Endothelial cell of umbilical vein (primary cell): ENCODE measurements at regions not wholly inside any gene's neighbourhood (a gene's known extent, or its start where the extent isn't known, plus 50 kb on each side); places are given as distances from the start of the nearest gene placed in this dataset.

Experiments
- BruUV-seq: library from RNA; stranded (reverse); fragments of 400-500 nt; replicated peaks from 2 replicates; lab custom pipeline; 2021; lab: Mats Ljungman, UMichigan
- CTCF ChIA-PET: fragments of 300-600, 350-600 bp; sonication (Branson Sonifier 250); formaldehyde crosslinking; loops from one replicate; lab custom pipeline; 2021; ENCODE audit warnings: antibody characterized with exemption, inconsistent platforms; lab: Charles Lee
- POLR2A ChIA-PET: fragments of 300-600, 350-600 bp; sonication (Branson Sonifier 250); formaldehyde crosslinking; loops from one replicate; lab custom pipeline; 2021; ENCODE audit warnings: antibody characterized with exemption, inconsistent platforms; lab: Charles Lee
- DNase-seq: peaks from one replicate; pipeline ENCODE4 v3.0.0-alpha.2; 2011; ENCODE audit warnings: low read depth, low spot score
- FAIRE-seq: peaks from 2 replicates; lab custom pipeline; 2011; peaks lifted over from hg19 to GRCh38; lab: Jason Lieb, UNC
- H2AFZ ChIP-seq: 2 replicates; pipeline ENCODE4 v1.6.0; 2012; ENCODE audit warnings: low read depth, low read length, control low read depth, inconsistent platforms
- H3K27ac ChIP-seq: 2 replicates; pipeline ENCODE4 v1.5.1; 2011; ENCODE audit warnings: low read depth, mild to moderate bottlenecking, control low read depth, low read length, moderate library complexity; ENCODE audit not compliant: insufficient read depth
- H3K27me3 ChIP-seq, 2 experiments: 2 replicates each; pipeline versions ENCODE4 v1.6.0 to v1.6.1; 2011; ENCODE audit warnings: low read length in 2 of 2, mixed read lengths in 1 of 2; ENCODE audit not compliant: control insufficient read depth in 2 of 2, insufficient read depth in 2 of 2
- H3K36me3 ChIP-seq, 2 experiments: 2 replicates in 1 of 2; 3 replicates in 1 of 2; pipeline ENCODE4 v1.5.1; 2011; ENCODE audit warnings: low read length in 2 of 2, mild to moderate bottlenecking in 1 of 2, moderate library complexity in 1 of 2; ENCODE audit not compliant: control insufficient read depth in 2 of 2, insufficient read depth in 2 of 2; ENCODE audit errors: extremely low read depth in 1 of 2
- H3K4me1 ChIP-seq: 3 replicates; pipeline ENCODE4 v1.5.1; 2011; ENCODE audit warnings: mild to moderate bottlenecking, low read length; ENCODE audit not compliant: control insufficient read depth, insufficient read depth; ENCODE audit errors: extremely low read depth
- H3K4me2 ChIP-seq: 2 replicates; pipeline ENCODE4 v1.6.1; 2011; ENCODE audit warnings: low read length, control low read depth, mixed read lengths; ENCODE audit not compliant: insufficient read depth
- H3K4me3 ChIP-seq, 3 experiments: fragments of 200-600 bp in 1 of 3; sonication (generic), shearing (Covaris generic) in 1 of 3; replicated peaks in 1 of 3; 2 replicates each; pipeline ENCODE4 v1.5.1; 2011 to 2016; ENCODE audit warnings: control low read depth in 3 of 3, low read length in 3 of 3, mild to moderate bottlenecking in 2 of 3, inconsistent platforms in 1 of 3, low read depth in 1 of 3, moderate library complexity in 1 of 3; ENCODE audit not compliant: insufficient read depth in 1 of 3
- H3K79me2 ChIP-seq: 2 replicates; pipeline ENCODE4 v1.6.0; 2012; ENCODE audit warnings: low read length, inconsistent platforms; ENCODE audit not compliant: control insufficient read depth, insufficient read depth
- H3K9ac ChIP-seq: replicated peaks from 2 replicates; pipeline ENCODE3; 2011; ENCODE audit warnings: low read length, control low read depth; ENCODE audit not compliant: insufficient read depth; ENCODE audit errors: extremely low read depth
- H3K9me1 ChIP-seq: replicated peaks from 3 replicates; pipeline ENCODE4 v1.6.0; 2011; ENCODE audit warnings: mild to moderate bottlenecking, low read length; ENCODE audit not compliant: control insufficient read depth, insufficient read depth; ENCODE audit errors: extremely low read depth
- H3K9me3 ChIP-seq: replicated peaks from 2 replicates; pipeline ENCODE4 v1.5.1; 2012; ENCODE audit warnings: low read length, inconsistent platforms; ENCODE audit not compliant: control insufficient read depth, insufficient read depth
- H4K20me1 ChIP-seq: replicated peaks from 2 replicates; pipeline ENCODE3; 2011; ENCODE audit warnings: mild to moderate bottlenecking, low read length; ENCODE audit not compliant: control insufficient read depth, insufficient read depth; ENCODE audit errors: extremely low read depth
- EZH2 ChIP-seq: IDR thresholded peaks from 2 replicates; pipeline ENCODE4 v1.6.1; 2012; ENCODE audit warnings: borderline replicate concordance, low read depth, mild to moderate bottlenecking, moderate library complexity, low read length, inconsistent platforms; ENCODE audit not compliant: severe bottlenecking
- FOS ChIP-seq: IDR thresholded peaks from 2 replicates; pipeline ENCODE4 v1.6.1; 2011; ENCODE audit warnings: mild to moderate bottlenecking, low read length, moderate library complexity, borderline replicate concordance; ENCODE audit not compliant: insufficient read depth
- GATA2 ChIP-seq: IDR thresholded peaks from 2 replicates; pipeline ENCODE4 v1.7.0; 2011; ENCODE audit warnings: low read depth, mild to moderate bottlenecking, moderate library complexity, mixed read lengths, low read length; ENCODE audit not compliant: insufficient read length, insufficient read depth
- JUN ChIP-seq: IDR thresholded peaks from 2 replicates; pipeline ENCODE4 v1.6.1; 2011; ENCODE audit warnings: borderline replicate concordance, low read depth; ENCODE audit not compliant: insufficient read length, insufficient read depth
- MAX ChIP-seq: IDR thresholded peaks from 2 replicates; pipeline ENCODE4 v1.6.1; 2011; ENCODE audit not compliant: insufficient read depth, insufficient read length
- MYC ChIP-seq: IDR thresholded peaks from one replicate; pipeline ENCODE4 v1.6.1; 2011; ENCODE audit warnings: mild to moderate bottlenecking, low read depth, low read length
- POLR2A ChIP-seq: IDR thresholded peaks from 2 replicates; pipeline ENCODE4 v1.6.1; 2012; ENCODE audit warnings: low read depth, mild to moderate bottlenecking, control low read depth, low read length
- POLR2AphosphoS5 ChIP-seq: IDR thresholded peaks from 2 replicates; pipeline ENCODE4 v1.6.1; 2012; ENCODE audit warnings: low read depth, mild to moderate bottlenecking, control low read depth, low read length, moderate library complexity; ENCODE audit not compliant: insufficient read depth
- dilution Hi-C: fragments of 300-500 bp; cut with MboI; formaldehyde crosslinking; loops from one replicate; pipeline ENCODE4 v1.15.0; 2019; ENCODE audit warnings: low sequenced_read_pairs; ENCODE audit not compliant: extremely low pct_ligation_motif_present
- intact Hi-C: fragments of 100-400 bp; cut with micrococcal nuclease; formaldehyde crosslinking; loops from one replicate; pipeline ENCODE4 v1.10.0; 2022
- TF ChIP-seq, protein P1 (sequence below), 2 donors: IDR thresholded peaks; 1 replicate in 1 of 2; 2 replicates in 1 of 2; pipeline ENCODE4 v1.5.1; 2011; ENCODE audit warnings: low read length in 2 of 2, mild to moderate bottlenecking in 2 of 2, moderate library complexity in 2 of 2, control low read depth in 1 of 2, inconsistent platforms in 1 of 2, low read depth in 1 of 2; ENCODE audit not compliant: insufficient read depth in 1 of 2; ENCODE audit errors: extremely low read depth in 1 of 2

GRCh38 chr11:130727157-130728119 lies 188.8 kb downstream of the SNX19 start:
- no peak for DNase-seq
- Histone ChIP-seq H3K4me1 (peaks cover 16% of the 10 kb centered on the region), H3K9me3 (no peaks in the 10 kb centered on the region), H2AFZ (no peak overlapping the region), H3K27me3 (no peaks in the 10 kb centered on the region), H3K79me2 (no peaks in the 10 kb centered on the region), H3K36me3 (no peaks in the 10 kb centered on the region), H3K4me2 (no peak overlapping the region), H4K20me1 (no peaks in the 10 kb centered on the region), H3K9ac (no peak overlapping the region), H3K4me3 (no peak overlapping the region), H3K9me1 (no peaks in the 10 kb centered on the region), H3K27ac (no peak overlapping the region)
- dilution Hi-C loops = no loop called here
- FAIRE-seq = no peak
- BruUV-seq = no TSS peak
- TF ChIP-seq JUN = no peak
- no peak for TF ChIP-seq MYC
- TF ChIP-seq POLR2A = no peak
- TF ChIP-seq MAX = no peak
- TF ChIP-seq GATA2 = no peak
- TF ChIP-seq FOS = no peak
- no peak for TF ChIP-seq EZH2
- TF ChIP-seq, protein P1, sequence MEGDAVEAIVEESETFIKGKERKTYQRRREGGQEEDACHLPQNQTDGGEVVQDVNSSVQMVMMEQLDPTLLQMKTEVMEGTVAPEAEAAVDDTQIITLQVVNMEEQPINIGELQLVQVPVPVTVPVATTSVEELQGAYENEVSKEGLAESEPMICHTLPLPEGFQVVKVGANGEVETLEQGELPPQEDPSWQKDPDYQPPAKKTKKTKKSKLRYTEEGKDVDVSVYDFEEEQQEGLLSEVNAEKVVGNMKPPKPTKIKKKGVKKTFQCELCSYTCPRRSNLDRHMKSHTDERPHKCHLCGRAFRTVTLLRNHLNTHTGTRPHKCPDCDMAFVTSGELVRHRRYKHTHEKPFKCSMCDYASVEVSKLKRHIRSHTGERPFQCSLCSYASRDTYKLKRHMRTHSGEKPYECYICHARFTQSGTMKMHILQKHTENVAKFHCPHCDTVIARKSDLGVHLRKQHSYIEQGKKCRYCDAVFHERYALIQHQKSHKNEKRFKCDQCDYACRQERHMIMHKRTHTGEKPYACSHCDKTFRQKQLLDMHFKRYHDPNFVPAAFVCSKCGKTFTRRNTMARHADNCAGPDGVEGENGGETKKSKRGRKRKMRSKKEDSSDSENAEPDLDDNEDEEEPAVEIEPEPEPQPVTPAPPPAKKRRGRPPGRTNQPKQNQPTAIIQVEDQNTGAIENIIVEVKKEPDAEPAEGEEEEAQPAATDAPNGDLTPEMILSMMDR (IDR thresholded peaks at IDR 0.05; ENCODE audit: extremely low read depth in 1 of 2, insufficient read depth in 1 of 2, low read depth in 1 of 2, low read length in 2 of 2) = no peak
- TF ChIP-seq POLR2AphosphoS5 = no peak
- POLR2A ChIA-PET = no interaction called here
- intact Hi-C loops = loop anchor here (5.0 kb wide), 1 partner anchor 1345 kb away; no protein-coding TSS in a partner anchor
- CTCF ChIA-PET = interaction anchor here (1.2 to 1.9 kb wide), 3 partner anchors 8 to 77 kb away, joined by 3 to 12 read pairs (median 3); no protein-coding TSS in a partner anchor
